GM18873 (cell line): ENCODE measurements at regions not wholly inside any gene's neighbourhood (a gene's known extent, or its start where the extent isn't known, plus 50 kb on each side); places are given as distances from the start of the nearest gene placed in this dataset.

ENCODE experiments used
- ATAC-seq: cut with Tn5 transposase; IDR thresholded peaks from one replicate; pipeline ENCODE4 v1.9.1; 2021; ENCODE audit warnings: mild to moderate bottlenecking, moderate library complexity, moderate number of reproducible peaks; ENCODE audit not compliant: unreplicated experiment, low FRiP score

DNA sequence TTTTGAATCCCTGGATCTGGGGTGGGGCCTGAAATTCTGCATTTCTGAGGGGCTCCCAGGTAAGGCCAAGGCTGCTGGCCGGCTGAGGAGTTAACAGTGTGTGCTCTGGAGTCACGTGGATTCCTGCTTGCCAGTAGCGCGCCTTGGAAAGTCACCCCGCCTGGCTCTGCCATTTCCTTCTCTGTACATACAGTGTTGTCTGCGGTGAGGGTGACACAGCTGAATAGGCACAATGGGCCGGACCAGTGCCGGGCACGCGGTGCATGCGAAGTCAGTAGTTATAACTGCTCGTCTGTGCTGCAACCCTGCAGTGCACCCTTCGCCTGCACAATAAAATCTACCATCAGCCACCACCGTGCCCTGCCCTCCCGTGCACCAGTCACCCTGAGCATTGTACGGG, 68.0 kb upstream of the EEPD1 start:
- no peak for ATAC-seq

GRCh38 chr7:36086571-36086970, 66.5 kb upstream of the EEPD1 start:
- ATAC-seq, result no peak

GRCh38 chr7:36088553-36088952, 64.5 kb upstream of the EEPD1 start:
- no peak for ATAC-seq

- no peak for ATAC-seq
Measured at GRCh38 chr7:36088966-36089365, 64.1 kb upstream of the EEPD1 start.

GRCh38 chr7:36090976-36091873, 61.8 kb upstream of the EEPD1 start:
- no peak for ATAC-seq

DNA sequence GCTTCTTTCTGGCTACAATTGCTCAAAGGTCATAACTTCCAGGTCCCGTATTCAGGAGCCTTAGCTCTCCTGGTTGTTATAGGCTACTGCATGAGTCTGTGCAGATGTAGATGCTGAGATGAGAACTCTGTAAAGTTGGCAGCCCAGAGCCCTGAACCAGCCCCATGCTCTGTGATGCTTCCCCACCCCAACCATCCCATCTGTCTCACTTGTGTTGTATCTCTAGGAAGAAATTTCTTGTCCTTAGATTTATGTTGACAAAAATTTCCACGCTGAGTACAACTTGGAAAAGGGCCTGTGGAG, 61.2 kb upstream of the EEPD1 start:
- ATAC-seq, result no peak

- no peak for ATAC-seq
Measured at GRCh38 chr7:36092221-36092771, 60.8 kb upstream of the EEPD1 start.

DNA sequence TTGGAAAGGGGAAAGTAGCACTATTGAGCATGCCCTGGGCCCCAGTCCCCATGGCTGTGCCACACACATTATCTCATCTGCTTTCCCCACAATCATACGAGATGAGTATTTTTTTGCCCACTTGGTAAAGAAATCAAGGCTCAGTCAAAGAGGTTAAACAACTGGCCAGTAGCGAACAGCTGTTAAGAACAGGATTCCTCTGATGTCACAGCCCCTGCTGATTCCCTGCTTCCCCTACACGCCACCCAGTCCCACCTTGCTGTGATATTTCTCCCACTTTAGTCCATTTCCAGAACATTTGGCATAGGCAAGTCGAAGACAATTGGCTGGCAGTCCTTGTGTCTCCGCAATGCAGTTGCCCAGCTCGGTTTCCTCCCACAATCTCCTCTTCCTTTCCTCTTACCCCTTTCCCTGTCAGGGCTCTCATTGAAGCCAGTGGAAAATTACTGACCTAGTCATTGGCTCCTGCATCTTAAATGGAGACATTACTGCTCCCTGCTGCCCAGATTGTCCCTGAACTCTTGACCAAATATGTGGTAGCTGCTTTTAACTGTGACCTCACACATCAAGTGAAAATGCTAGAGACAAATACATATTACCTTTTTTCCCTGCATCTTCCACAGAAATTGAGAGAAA, 56.5 kb upstream of the EEPD1 start:
- ATAC-seq, result no peak

GRCh38 chr7:36098096-36098495, 55.0 kb upstream of the EEPD1 start:
- ATAC-seq, result no peak

DNA sequence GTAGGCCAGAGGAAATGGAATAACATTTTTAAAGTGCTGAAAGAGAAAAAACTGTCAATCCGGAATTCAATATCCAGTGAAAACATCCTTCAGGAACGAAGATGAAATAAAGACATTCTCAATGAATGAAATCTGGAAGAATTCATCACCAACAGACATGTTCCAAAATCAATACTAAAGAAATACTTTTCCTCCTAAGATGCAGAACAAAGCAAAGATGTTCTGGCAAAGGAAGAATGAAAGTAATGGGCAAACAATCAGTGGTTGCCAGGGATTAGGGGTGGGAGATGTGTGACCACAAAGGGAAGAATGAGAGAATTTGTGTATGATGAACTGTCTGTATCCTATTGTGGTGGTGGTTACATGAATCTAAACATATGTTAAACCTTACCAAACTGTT, 52.8 kb upstream of the EEPD1 start:
- no peak for ATAC-seq

GRCh38 chr7:36100634-36101033, 52.4 kb upstream of the EEPD1 start:
- ATAC-seq, result no peak
